Osteoblast (primary cell): ENCODE measurements at regions not wholly inside any gene's neighbourhood (a gene's known extent, or its start where the extent isn't known, plus 50 kb on each side); places are given as distances from the start of the nearest gene placed in this dataset.

Source experiments
- DNase-seq: peaks from one replicate; pipeline ENCODE4 v3.0.0; 2011; ENCODE audit warnings: low spot score, mixed read lengths; ENCODE audit not compliant: insufficient read length; ENCODE audit errors: missing footprints
- H2AFZ ChIP-seq: 2 replicates; pipeline ENCODE4 v1.6.0; 2011; ENCODE audit warnings: mild to moderate bottlenecking, low read length
- H3K27ac ChIP-seq: 2 replicates; pipeline ENCODE4 v1.5.1; 2011; ENCODE audit warnings: mild to moderate bottlenecking, low read depth, low read length, moderate library complexity
- H3K27me3 ChIP-seq: 2 replicates; pipeline ENCODE4 v1.6.0; 2012; ENCODE audit warnings: mild to moderate bottlenecking, control low read depth, inconsistent platforms, low read length, moderate library complexity; ENCODE audit not compliant: insufficient read depth
- H3K36me3 ChIP-seq: 2 replicates; pipeline ENCODE4 v1.5.1; 2011; ENCODE audit warnings: mild to moderate bottlenecking, low read length, control low read depth, moderate library complexity; ENCODE audit not compliant: insufficient read depth
- H3K4me1 ChIP-seq: 2 replicates; pipeline ENCODE4 v1.5.1; 2011; ENCODE audit warnings: mild to moderate bottlenecking, low read length, control low read depth, moderate library complexity; ENCODE audit not compliant: insufficient read depth
- H3K4me2 ChIP-seq: 2 replicates; pipeline ENCODE4 v1.6.0; 2011; ENCODE audit warnings: mild to moderate bottlenecking, low read length; ENCODE audit not compliant: insufficient read depth
- H3K4me3 ChIP-seq: fragments of 200-600 bp; sonication (generic); 3 replicates; pipeline ENCODE4 v1.5.1; 2012; ENCODE audit warnings: mild to moderate bottlenecking, low read length, inconsistent platforms; ENCODE audit not compliant: insufficient read depth
- H3K79me2 ChIP-seq: 2 replicates; pipeline ENCODE4 v1.6.0; 2012; ENCODE audit warnings: mild to moderate bottlenecking, low read length, control low read depth, inconsistent platforms; ENCODE audit not compliant: insufficient read depth
- H3K9me3 ChIP-seq: 2 replicates; pipeline ENCODE4 v1.5.1; 2011; ENCODE audit warnings: low read depth, low read length, control low read depth
- H4K20me1 ChIP-seq: 2 replicates; pipeline ENCODE4 v1.6.0; 2012; ENCODE audit warnings: mild to moderate bottlenecking, low read length, control low read depth; ENCODE audit not compliant: insufficient read depth
- CTCF ChIP-seq: IDR thresholded peaks from 2 replicates; pipeline ENCODE4 v1.5.1; 2011; ENCODE audit warnings: mild to moderate bottlenecking, low read depth, low read length, moderate library complexity; ENCODE audit errors: extremely low read depth

- Histone ChIP-seq H4K20me1 (no peaks in the 10 kb centered on the region), H3K27me3 (peaks cover 9% of the 10 kb centered on the region), H3K79me2 (no peaks in the 10 kb centered on the region), H3K4me1 (no peaks in the 10 kb centered on the region), H3K36me3 (no peaks in the 10 kb centered on the region), H3K27ac (no peak overlapping the region), H2AFZ (no peak overlapping the region), H3K9me3 (no peaks in the 10 kb centered on the region), H3K4me3 (no peak overlapping the region), H3K4me2 (no peak overlapping the region)
- no peak for TF ChIP-seq CTCF
- DNase-seq, result no peak
Observed at GRCh38 chr20:24761220-24762065, 187.6 kb upstream of the CST7 start.

DNA sequence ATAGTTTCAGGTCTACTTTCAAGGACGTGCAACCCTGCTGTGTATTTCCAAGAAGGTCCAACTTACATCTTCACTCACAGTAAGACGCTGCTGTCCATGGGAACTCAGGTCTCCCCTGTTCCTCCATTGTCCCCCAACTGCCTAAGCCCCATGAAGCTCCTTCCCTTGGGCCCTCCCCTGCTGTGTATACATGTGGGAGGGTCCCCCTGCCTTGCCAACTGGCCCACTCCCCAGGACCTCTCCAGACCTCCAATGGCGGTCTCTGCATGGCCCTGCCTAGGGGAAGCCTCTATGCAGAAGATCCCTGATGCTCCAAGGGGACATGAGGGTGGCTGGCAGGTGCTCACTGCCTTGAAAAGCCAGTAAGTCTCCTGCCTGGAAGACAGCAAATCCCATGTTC is 186.7 kb upstream of the CST7 start:
- Histone ChIP-seq H3K4me1 (no peaks in the 10 kb centered on the region), H3K27me3 (peaks cover 9% of the 10 kb centered on the region), H3K4me3 (no peak overlapping the region), H3K9me3 (no peaks in the 10 kb centered on the region), H3K4me2 (no peak overlapping the region), H2AFZ (no peak overlapping the region), H3K27ac (no peak overlapping the region), H4K20me1 (no peaks in the 10 kb centered on the region), H3K36me3 (no peaks in the 10 kb centered on the region), H3K79me2 (no peaks in the 10 kb centered on the region)
- no peak for TF ChIP-seq CTCF
- DNase-seq, result no peak

DNA sequence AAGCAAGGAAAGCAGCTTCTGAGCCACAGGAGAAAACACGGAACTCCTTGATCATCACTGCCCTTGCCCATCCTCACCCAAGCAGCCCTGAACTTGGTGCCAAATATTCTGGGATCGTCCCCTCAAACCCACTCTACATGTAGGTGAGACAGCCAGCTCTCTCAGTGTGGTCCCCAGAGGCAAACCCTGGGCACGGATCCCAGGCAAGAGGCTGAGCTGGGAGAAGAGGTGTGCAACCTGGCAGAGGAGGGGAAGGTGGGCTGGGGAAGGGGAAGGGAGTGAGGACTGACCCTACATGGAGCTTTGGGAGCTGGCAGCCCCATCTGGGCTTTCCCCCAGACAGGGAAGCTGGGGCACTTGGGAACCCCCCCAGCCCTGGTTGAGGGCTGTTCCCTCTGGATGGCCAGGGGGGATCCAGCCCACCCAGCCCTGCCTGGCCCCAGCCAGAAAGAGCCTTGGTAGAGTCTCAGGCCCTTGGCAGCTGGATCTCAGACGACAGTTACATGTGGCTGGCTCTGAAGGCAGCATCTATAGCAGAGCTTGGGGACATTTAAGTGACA is 186.2 kb upstream of the CST7 start:
- no peak for TF ChIP-seq CTCF

DNA sequence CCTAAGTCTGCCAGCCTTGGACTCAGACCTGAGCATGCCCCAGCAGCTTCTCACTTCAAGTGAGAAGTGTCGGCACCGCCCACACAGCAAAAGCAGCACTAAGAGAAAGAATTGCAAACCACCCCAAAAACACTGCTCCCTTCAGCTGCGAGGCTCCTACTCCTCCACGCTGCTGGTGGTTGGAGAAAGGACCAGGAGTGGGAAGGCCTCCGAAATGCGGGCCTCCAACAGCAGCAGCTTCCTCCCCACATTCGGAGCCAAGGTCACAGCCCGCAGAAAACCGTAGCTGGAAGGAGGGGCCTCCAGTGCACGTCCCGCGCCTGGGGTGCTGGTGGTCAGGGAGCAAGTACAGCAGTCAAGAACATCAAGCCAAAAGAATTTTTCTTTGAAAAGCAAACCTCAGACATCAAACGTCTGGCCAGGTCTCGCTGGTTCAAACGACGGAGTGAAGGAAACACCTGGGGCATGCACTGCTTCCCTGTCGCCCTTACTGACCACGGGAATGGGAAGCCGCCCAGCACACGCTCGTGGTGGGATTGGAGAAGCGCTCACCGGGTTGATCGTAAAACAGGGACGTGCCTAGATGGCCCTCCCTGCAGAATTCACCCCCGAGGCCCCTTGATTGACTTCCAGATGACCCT is 185.6 kb upstream of the CST7 start:
- Histone ChIP-seq H3K27ac (no peak overlapping the region), H4K20me1 (no peaks in the 10 kb centered on the region), H2AFZ (no peak overlapping the region), H3K79me2 (no peaks in the 10 kb centered on the region), H3K27me3 (peaks cover 9% of the 10 kb centered on the region), H3K4me2 (no peak overlapping the region), H3K36me3 (no peaks in the 10 kb centered on the region), H3K4me3 (no peak overlapping the region), H3K9me3 (no peaks in the 10 kb centered on the region), H3K4me1 (no peaks in the 10 kb centered on the region)
- no peak for TF ChIP-seq CTCF
- no peak for DNase-seq

More for the DNA sequence above, 186.2 kb upstream of the CST7 start:
- peaks cover 9% of the 10 kb centered on the region for H3K27me3 ChIP-seq
- no peak overlapping the region for H3K4me3 ChIP-seq
- H4K20me1 ChIP-seq, result no peaks in the 10 kb centered on the region
- no peak overlapping the region for H3K4me2 ChIP-seq
- no peak overlapping the region for H2AFZ ChIP-seq
- no peaks in the 10 kb centered on the region for H3K79me2 ChIP-seq
- no peaks in the 10 kb centered on the region for H3K9me3 ChIP-seq
- H3K27ac ChIP-seq, result no peak overlapping the region
- DNase-seq, result no peak
- no peaks in the 10 kb centered on the region for H3K4me1 ChIP-seq
- no peaks in the 10 kb centered on the region for H3K36me3 ChIP-seq
